Mesothelial cell of epicardium (in vitro differentiated cells): ENCODE measurements at regions not wholly inside any gene's neighbourhood (a gene's known extent, or its start where the extent isn't known, plus 50 kb on each side); places are given as distances from the start of the nearest gene placed in this dataset.

ENCODE experiments used
- DNase-seq, 2 experiments: peaks; one replicate each; pipeline ENCODE4 v3.0.0; 2021; ENCODE audit warnings: low spot score in 2 of 2; ENCODE audit not compliant: unreplicated experiment in 2 of 2
- H3K27ac Mint-ChIP-seq: 2 replicates; pipeline ENCODE4 v1.8.0; 2021; ENCODE audit warnings: mixed read lengths
- H3K27me3 Mint-ChIP-seq: 2 replicates; pipeline ENCODE4 v1.8.0; 2021; ENCODE audit warnings: low read depth, mixed read lengths
- H3K36me3 Mint-ChIP-seq: 2 replicates; pipeline ENCODE4 v1.8.0; 2021; ENCODE audit warnings: mixed read lengths
- H3K4me1 Mint-ChIP-seq: 2 replicates; pipeline ENCODE4 v1.8.0; 2021; ENCODE audit warnings: mixed read lengths
- H3K4me3 Mint-ChIP-seq: 2 replicates; pipeline ENCODE4 v1.8.0; 2021; ENCODE audit warnings: mild to moderate bottlenecking, moderate library complexity, mixed read lengths
- H3K9me3 Mint-ChIP-seq: 2 replicates; pipeline ENCODE4 v1.8.0; 2021; ENCODE audit warnings: mixed read lengths
- CTCF ChIP-seq: fragments of 200-600 bp; sonication (generic); IDR thresholded peaks from one replicate; pipeline ENCODE4 v1.5.0; 2021; ENCODE audit warnings: antibody characterized with exemption; ENCODE audit not compliant: unreplicated experiment

- peaks cover 5% of the 10 kb centered on the region for H3K27me3 Mint-ChIP-seq
- H3K9me3 Mint-ChIP-seq: peaks cover 10% of the 10 kb centered on the region
- H3K4me1 Mint-ChIP-seq: no peaks in the 10 kb centered on the region
- H3K27ac Mint-ChIP-seq: no peak overlapping the region
- DNase-seq: no peak
- no peaks in the 10 kb centered on the region for H3K36me3 Mint-ChIP-seq
- no peak overlapping the region for H3K4me3 Mint-ChIP-seq
- no peak for TF ChIP-seq CTCF
Observed at GRCh38 chr19:28350673-28351072, 862.3 kb downstream of the UQCRFS1 start.

GRCh38 chr19:28350037-28350436 is 862.9 kb downstream of the UQCRFS1 start:
- DNase-seq: no peak
- Mint-ChIP-seq H3K36me3 (no peaks in the 10 kb centered on the region), H3K27me3 (peaks cover 8% of the 10 kb centered on the region), H3K27ac (no peak overlapping the region), H3K4me3 (no peak overlapping the region), H3K9me3 (peaks cover 10% of the 10 kb centered on the region), H3K4me1 (no peaks in the 10 kb centered on the region)
- TF ChIP-seq CTCF: no peak

- no peak for DNase-seq
- Mint-ChIP-seq H3K9me3 (peaks cover 10% of the 10 kb centered on the region), H3K4me1 (no peaks in the 10 kb centered on the region), H3K27ac (no peak overlapping the region), H3K27me3 (peaks cover 10% of the 10 kb centered on the region), H3K4me3 (no peak overlapping the region), H3K36me3 (no peaks in the 10 kb centered on the region)
- TF ChIP-seq CTCF: no peak
Observed at GRCh38 chr19:28349604-28350003, 863.3 kb downstream of the UQCRFS1 start.

- DNase-seq: no peak
- H3K27ac Mint-ChIP-seq: no peak overlapping the region
- H3K4me1 Mint-ChIP-seq: no peaks in the 10 kb centered on the region
- H3K9me3 Mint-ChIP-seq: peaks cover under 1% of the 10 kb centered on the region
- no peak overlapping the region for H3K4me3 Mint-ChIP-seq
- no peaks in the 10 kb centered on the region for H3K36me3 Mint-ChIP-seq
- peaks cover 12% of the 10 kb centered on the region for H3K27me3 Mint-ChIP-seq
- no peak for TF ChIP-seq CTCF
Observed at GRCh38 chr19:28345811-28346210, 867.1 kb downstream of the UQCRFS1 start.

- Mint-ChIP-seq H3K36me3 (no peaks in the 10 kb centered on the region), H3K9me3 (peaks cover 19% of the 10 kb centered on the region), H3K4me3 (no peak overlapping the region), H3K27me3 (peaks cover 12% of the 10 kb centered on the region), H3K4me1 (no peaks in the 10 kb centered on the region), H3K27ac (no peak overlapping the region)
- TF ChIP-seq CTCF: no peak
- DNase-seq: no peak
Observed at GRCh38 chr19:28341810-28342350, 871.1 kb downstream of the UQCRFS1 start.

GRCh38 chr19:28334419-28334818 is 878.5 kb downstream of the UQCRFS1 start:
- Mint-ChIP-seq H3K9me3 (peaks cover 7% of the 10 kb centered on the region), H3K4me3 (no peak overlapping the region), H3K27me3 (no peaks in the 10 kb centered on the region), H3K36me3 (no peaks in the 10 kb centered on the region), H3K4me1 (no peaks in the 10 kb centered on the region), H3K27ac (no peak overlapping the region)
- TF ChIP-seq CTCF: no peak
- DNase-seq: no peak
